ENCODE measurements at regions not wholly inside any gene's neighbourhood (a gene's known extent, or its start where the extent isn't known, plus 50 kb on each side); places are given as distances from the start of the nearest gene placed in this dataset.
"Not testable (repeated sequence)": the region's sequence is repeated elsewhere in the genome, so short reads cannot be mapped to it uniquely, and the experiment has no call there.

DNA sequence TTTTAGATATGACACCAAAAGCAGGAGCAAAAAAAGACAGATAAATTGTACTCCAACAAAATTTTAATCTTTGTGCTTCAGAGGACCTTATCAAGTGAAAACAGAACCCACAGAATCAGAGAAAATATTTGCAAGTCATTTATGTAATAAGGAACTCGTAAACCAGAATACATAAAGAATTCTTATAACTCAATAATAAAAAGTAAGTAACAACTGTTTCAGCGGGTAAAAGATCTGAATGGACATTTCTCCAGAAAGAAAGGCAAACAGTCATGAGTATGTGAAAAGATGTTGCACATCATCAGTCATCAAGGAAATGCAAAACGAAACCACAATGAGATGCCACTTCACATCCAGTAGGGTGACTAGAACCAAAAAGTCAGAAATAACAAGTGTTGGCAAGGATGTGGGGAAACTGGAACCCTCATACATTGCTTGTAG, 167.7 kb upstream of the KCTD7 start:
- no peak overlapping the region for H3K23ac ChIP-seq (ENCODE audit: low read depth, low read length, poor library complexity)
- H2BK12ac ChIP-seq (ENCODE audit: low read length), result no peak overlapping the region
- H3K9me3 ChIP-seq (replicated peaks in 1 of 2; ENCODE audit: control insufficient read depth in 2 of 2, insufficient read depth in 1 of 2, low read depth in 1 of 2, low read length in 2 of 2), result peaks cover 0 to 3% of the 10 kb centered on the region in 2 donors
- no peak overlapping the region for H3K4me3 ChIP-seq (ENCODE audit: low read length in 2 of 2)
- H3K36me3 ChIP-seq (replicated peaks in 1 of 2; ENCODE audit: control insufficient read depth in 2 of 2, insufficient read depth in 2 of 2, low read length in 2 of 2), result no peaks in the 10 kb centered on the region
- no peaks in the 10 kb centered on the region for H3K27me3 ChIP-seq (ENCODE audit: control insufficient read depth in 3 of 3, insufficient read depth in 3 of 3, low read depth in 1 of 3, low read length in 3 of 3)
- H3K4me2 ChIP-seq (ENCODE audit: insufficient read depth, low read length, poor library complexity, severe bottlenecking), result no peak overlapping the region
- no peak overlapping the region for H3K14ac ChIP-seq (ENCODE audit: low read length)
- no peak for DNase-seq (ENCODE audit: low spot score)
- no peak overlapping the region for H3K4ac ChIP-seq (ENCODE audit: low read length)
- H3K4me1 ChIP-seq (ENCODE audit: control insufficient read depth in 2 of 2, insufficient read depth in 1 of 2, low read depth in 1 of 2, low read length in 2 of 2), result no peaks in the 10 kb centered on the region
- H3K27ac ChIP-seq (replicated peaks; ENCODE audit: low read length), result no peak overlapping the region
- H4K8ac ChIP-seq (ENCODE audit: low read depth, low read length), result no peak overlapping the region
- H4K91ac ChIP-seq (ENCODE audit: low read depth, low read length, poor library complexity), result no peak overlapping the region
- no peaks in the 10 kb centered on the region for H3K79me1 ChIP-seq (ENCODE audit: low read depth, low read length)
- H2BK5ac ChIP-seq (ENCODE audit: low read length), result no peak overlapping the region
- H2AFZ ChIP-seq (ENCODE audit: low read length), result no peak overlapping the region
- no peak overlapping the region for H2BK120ac ChIP-seq (ENCODE audit: low read depth, low read length)
- no peak overlapping the region for H3K18ac ChIP-seq (ENCODE audit: low read length)
- WGBS, 2 donors (ENCODE audit: extremely low coverage in 2 of 2, insufficient read length in 2 of 2, insufficient replicate concordance in 1 of 2), result no CpG with 5 or more reads among the region's 3 CpGs
- no peak overlapping the region for H2BK15ac ChIP-seq (ENCODE audit: low read length)
- no peak overlapping the region for H2AK5ac ChIP-seq (ENCODE audit: low read depth, low read length)
- no peak overlapping the region for H3K9ac ChIP-seq (ENCODE audit: low read depth, low read length, poor library complexity)

DNA sequence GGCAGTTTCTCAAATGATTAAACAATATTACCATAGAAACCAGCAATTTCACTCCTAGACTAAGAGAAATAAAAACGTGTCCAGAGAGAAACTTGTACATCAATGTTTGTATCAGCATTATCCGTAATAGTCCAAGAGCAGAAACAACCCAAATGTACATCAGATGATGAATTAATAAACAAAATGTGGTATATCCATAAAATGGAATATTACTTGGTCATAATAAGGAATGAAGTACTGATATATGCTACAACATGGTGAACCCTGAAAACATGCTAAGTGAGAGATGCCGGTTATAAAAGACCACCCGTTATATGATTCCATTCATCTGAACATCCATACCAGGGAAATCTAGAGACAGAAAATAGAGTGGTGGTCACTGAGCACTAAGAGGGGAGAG, 167.3 kb upstream of the KCTD7 start:
- H3K4me1 ChIP-seq (ENCODE audit: control insufficient read depth in 2 of 2, insufficient read depth in 1 of 2, low read depth in 1 of 2, low read length in 2 of 2); H2BK15ac ChIP-seq (ENCODE audit: low read length); H3K27me3 ChIP-seq (ENCODE audit: control insufficient read depth in 3 of 3, insufficient read depth in 3 of 3, low read depth in 1 of 3, low read length in 3 of 3); H3K9me3 ChIP-seq (replicated peaks in 1 of 2; ENCODE audit: control insufficient read depth in 2 of 2, insufficient read depth in 1 of 2, low read depth in 1 of 2, low read length in 2 of 2); DNase-seq (ENCODE audit: low spot score); H3K23ac ChIP-seq (ENCODE audit: low read depth, low read length, poor library complexity); H2BK5ac ChIP-seq (ENCODE audit: low read length); H3K79me1 ChIP-seq (ENCODE audit: low read depth, low read length); H3K4me2 ChIP-seq (ENCODE audit: insufficient read depth, low read length, poor library complexity, severe bottlenecking); H3K14ac ChIP-seq (ENCODE audit: low read length); H2AFZ ChIP-seq (ENCODE audit: low read length); H2AK5ac ChIP-seq (ENCODE audit: low read depth, low read length); H4K8ac ChIP-seq (ENCODE audit: low read depth, low read length); H3K9ac ChIP-seq (ENCODE audit: low read depth, low read length, poor library complexity); H3K4ac ChIP-seq (ENCODE audit: low read length); H3K27ac ChIP-seq (replicated peaks; ENCODE audit: low read length); H3K36me3 ChIP-seq (replicated peaks in 1 of 2; ENCODE audit: control insufficient read depth in 2 of 2, insufficient read depth in 2 of 2, low read length in 2 of 2); H3K4me3 ChIP-seq (ENCODE audit: low read length in 2 of 2); H2BK12ac ChIP-seq (ENCODE audit: low read length); H2BK120ac ChIP-seq (ENCODE audit: low read depth, low read length); H3K18ac ChIP-seq (ENCODE audit: low read length); H4K91ac ChIP-seq (ENCODE audit: low read depth, low read length, poor library complexity): not testable (repeated sequence)
- no CpG with 5 or more reads among the region's 4 CpGs for whole genome bisulfite sequencing, 2 donors (ENCODE audit: extremely low coverage in 2 of 2, insufficient read length in 2 of 2, insufficient replicate concordance in 1 of 2)

GRCh38 chr7:66462831-66463230, 165.8 kb upstream of the KCTD7 start:
- not testable (repeated sequence) for H3K36me3 ChIP-seq (replicated peaks in 1 of 2; ENCODE audit: control insufficient read depth in 2 of 2, insufficient read depth in 2 of 2, low read length in 2 of 2); H3K4me3 ChIP-seq (ENCODE audit: low read length in 2 of 2); H2BK5ac ChIP-seq (ENCODE audit: low read length); H3K9ac ChIP-seq (ENCODE audit: low read depth, low read length, poor library complexity); H2AFZ ChIP-seq (ENCODE audit: low read length); H2AK5ac ChIP-seq (ENCODE audit: low read depth, low read length); DNase-seq (ENCODE audit: low spot score); H3K4me1 ChIP-seq (ENCODE audit: control insufficient read depth in 2 of 2, insufficient read depth in 1 of 2, low read depth in 1 of 2, low read length in 2 of 2); H2BK12ac ChIP-seq (ENCODE audit: low read length); H3K27ac ChIP-seq (replicated peaks; ENCODE audit: low read length); H3K4me2 ChIP-seq (ENCODE audit: insufficient read depth, low read length, poor library complexity, severe bottlenecking); H4K91ac ChIP-seq (ENCODE audit: low read depth, low read length, poor library complexity); H3K18ac ChIP-seq (ENCODE audit: low read length); H4K8ac ChIP-seq (ENCODE audit: low read depth, low read length); H3K23ac ChIP-seq (ENCODE audit: low read depth, low read length, poor library complexity); H3K79me1 ChIP-seq (ENCODE audit: low read depth, low read length); H3K4ac ChIP-seq (ENCODE audit: low read length); H3K27me3 ChIP-seq (ENCODE audit: control insufficient read depth in 3 of 3, insufficient read depth in 3 of 3, low read depth in 1 of 3, low read length in 3 of 3); H2BK15ac ChIP-seq (ENCODE audit: low read length); H3K14ac ChIP-seq (ENCODE audit: low read length); H2BK120ac ChIP-seq (ENCODE audit: low read depth, low read length); H3K9me3 ChIP-seq (replicated peaks in 1 of 2; ENCODE audit: control insufficient read depth in 2 of 2, insufficient read depth in 1 of 2, low read depth in 1 of 2, low read length in 2 of 2)
- WGBS, 2 donors (ENCODE audit: extremely low coverage in 2 of 2, insufficient read length in 2 of 2, insufficient replicate concordance in 1 of 2), result no CpG with 5 or more reads among the region's 4 CpGs

GRCh38 chr7:66464059-66464458, 164.6 kb upstream of the KCTD7 start:
- H2BK12ac ChIP-seq (ENCODE audit: low read length), result no peak overlapping the region
- no peaks in the 10 kb centered on the region for H3K27me3 ChIP-seq (ENCODE audit: control insufficient read depth in 3 of 3, insufficient read depth in 3 of 3, low read depth in 1 of 3, low read length in 3 of 3)
- no peak overlapping the region for H3K4ac ChIP-seq (ENCODE audit: low read length)
- H3K27ac ChIP-seq (replicated peaks; ENCODE audit: low read length), result no peak overlapping the region
- peaks cover 0 to 3% of the 10 kb centered on the region in 2 donors for H3K9me3 ChIP-seq (replicated peaks in 1 of 2; ENCODE audit: control insufficient read depth in 2 of 2, insufficient read depth in 1 of 2, low read depth in 1 of 2, low read length in 2 of 2)
- H3K79me1 ChIP-seq (ENCODE audit: low read depth, low read length), result no peaks in the 10 kb centered on the region
- no peak overlapping the region for H2BK120ac ChIP-seq (ENCODE audit: low read depth, low read length)
- no peak overlapping the region for H3K23ac ChIP-seq (ENCODE audit: low read depth, low read length, poor library complexity)
- H2AFZ ChIP-seq (ENCODE audit: low read length), result no peak overlapping the region
- no peaks in the 10 kb centered on the region for H3K4me1 ChIP-seq (ENCODE audit: control insufficient read depth in 2 of 2, insufficient read depth in 1 of 2, low read depth in 1 of 2, low read length in 2 of 2)
- no peak overlapping the region for H2AK5ac ChIP-seq (ENCODE audit: low read depth, low read length)
- no peak overlapping the region for H2BK15ac ChIP-seq (ENCODE audit: low read length)
- no peak overlapping the region for H3K9ac ChIP-seq (ENCODE audit: low read depth, low read length, poor library complexity)
- WGBS, 2 donors (ENCODE audit: extremely low coverage in 2 of 2, insufficient read length in 2 of 2, insufficient replicate concordance in 1 of 2), result no CpG with 5 or more reads among the region's 6 CpGs
- no peak for DNase-seq (ENCODE audit: low spot score)
- H4K8ac ChIP-seq (ENCODE audit: low read depth, low read length), result no peak overlapping the region
- H3K4me2 ChIP-seq (ENCODE audit: insufficient read depth, low read length, poor library complexity, severe bottlenecking), result no peak overlapping the region
- H3K18ac ChIP-seq (ENCODE audit: low read length), result no peak overlapping the region
- H4K91ac ChIP-seq (ENCODE audit: low read depth, low read length, poor library complexity), result no peak overlapping the region
- H3K14ac ChIP-seq (ENCODE audit: low read length), result no peak overlapping the region
- H3K36me3 ChIP-seq (replicated peaks in 1 of 2; ENCODE audit: control insufficient read depth in 2 of 2, insufficient read depth in 2 of 2, low read length in 2 of 2), result no peaks in the 10 kb centered on the region
- no peak overlapping the region for H3K4me3 ChIP-seq (ENCODE audit: low read length in 2 of 2)
- no peak overlapping the region for H2BK5ac ChIP-seq (ENCODE audit: low read length)
